ENCODE measurements at regions not wholly inside any gene's neighbourhood (a gene's known extent, or its start where the extent isn't known, plus 50 kb on each side); places are given as distances from the start of the nearest gene placed in this dataset.
A peak's percentile ranks its signal among the peaks of the same experiment; 100 is the strongest.

GRCh38 chr13:42681326-42682100 lies 99.9 kb upstream of the FAM216B start:
- TF ChIP-seq CTCF (IDR thresholded peaks at IDR 0.05; ENCODE audit: insufficient read depth, low read depth, low read length, missing control alignments), result no peak
- no peak for DNase-seq (ENCODE audit: low read depth)
- no peak overlapping the region for H3K4me3 ChIP-seq (ENCODE audit: low read length)

- no peak overlapping the region for H3K4me3 ChIP-seq (ENCODE audit: low read length)
- no peak for DNase-seq (ENCODE audit: low read depth)
- no peak for TF ChIP-seq CTCF (IDR thresholded peaks at IDR 0.05; ENCODE audit: insufficient read depth, low read depth, low read length, missing control alignments)
These were observed 97.2 kb upstream of the FAM216B start for GRCh38 chr13:42684226-42684625.

- no peak for DNase-seq (ENCODE audit: low read depth)
- H3K4me3 ChIP-seq (ENCODE audit: low read length), result no peak overlapping the region
- TF ChIP-seq CTCF (IDR thresholded peaks at IDR 0.05; ENCODE audit: insufficient read depth, low read depth, low read length, missing control alignments), result no peak
These were observed 95.6 kb upstream of the FAM216B start for GRCh38 chr13:42685751-42686150.

- H3K4me3 ChIP-seq (ENCODE audit: low read length), result no peak overlapping the region
- no peak for TF ChIP-seq CTCF (IDR thresholded peaks at IDR 0.05; ENCODE audit: insufficient read depth, low read depth, low read length, missing control alignments)
- no peak for DNase-seq (ENCODE audit: low read depth)
These were observed 95.2 kb upstream of the FAM216B start for GRCh38 chr13:42686165-42686564.

GRCh38 chr13:42688821-42689220 lies 92.6 kb upstream of the FAM216B start:
- TF ChIP-seq CTCF (IDR thresholded peaks at IDR 0.05; ENCODE audit: insufficient read depth, low read depth, low read length, missing control alignments), result no peak
- no peak for DNase-seq (ENCODE audit: low read depth)

GRCh38 chr13:42696191-42696590 lies 85.2 kb upstream of the FAM216B start:
- no peak for TF ChIP-seq CTCF (IDR thresholded peaks at IDR 0.05; ENCODE audit: insufficient read depth, low read depth, low read length, missing control alignments)
- no peak overlapping the region for H3K4me3 ChIP-seq (ENCODE audit: low read length)
- DNase-seq (ENCODE audit: low read depth), result peak; percentile 100

More at GRCh38 chr13:42688821-42689220, 92.6 kb upstream of the FAM216B start:
- H3K4me3 ChIP-seq (ENCODE audit: low read length), result no peak overlapping the region

- H3K4me3 ChIP-seq (ENCODE audit: low read length), result no peak overlapping the region
- no peak for DNase-seq (ENCODE audit: low read depth)
- TF ChIP-seq CTCF (IDR thresholded peaks at IDR 0.05; ENCODE audit: insufficient read depth, low read depth, low read length, missing control alignments), result no peak
These were observed 81.5 kb upstream of the FAM216B start for GRCh38 chr13:42699912-42700311.
